SIG-M5 (cell line): ENCODE measurements at regions not wholly inside any gene's neighbourhood (a gene's known extent, or its start where the extent isn't known, plus 50 kb on each side); places are given as distances from the start of the nearest gene placed in this dataset.

Source experiments
- DNase-seq: peaks from one replicate; lab custom pipeline; 2025; lab: John Stamatoyannopoulos, UW

- no peak for DNase-seq
Observed at GRCh38 chr3:23664459-23664858, 141.3 kb upstream of the UBE2E1 start.

- no peak for DNase-seq
Observed at GRCh38 chr3:23665741-23666140, 140.0 kb upstream of the UBE2E1 start.

DNA sequence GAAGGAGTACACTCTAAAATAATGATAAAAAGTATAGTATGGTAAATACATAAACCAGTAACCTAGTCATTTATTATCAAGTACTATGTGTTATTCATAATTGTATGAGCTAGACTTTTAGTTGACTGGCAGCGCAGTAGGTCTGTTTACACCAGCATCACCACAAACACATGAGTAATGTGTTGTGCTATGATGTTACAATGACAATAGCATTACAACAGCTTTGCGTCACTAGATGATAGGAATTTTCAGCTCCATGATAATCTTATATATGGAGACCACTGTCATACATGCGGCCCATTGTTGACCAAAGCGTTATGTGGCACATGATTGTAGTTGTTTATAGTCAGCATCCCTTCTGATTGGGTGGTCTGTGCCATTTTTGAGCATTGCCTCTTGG lies 138.9 kb upstream of the UBE2E1 start:
- DNase-seq, result no peak

- DNase-seq, result no peak
Observed at GRCh38 chr3:23667536-23668429, 138.0 kb upstream of the UBE2E1 start.

- no peak for DNase-seq
Observed at GRCh38 chr3:23668430-23668904, 137.3 kb upstream of the UBE2E1 start.

GRCh38 chr3:23669541-23670255 lies 136.1 kb upstream of the UBE2E1 start:
- DNase-seq, result no peak

DNA sequence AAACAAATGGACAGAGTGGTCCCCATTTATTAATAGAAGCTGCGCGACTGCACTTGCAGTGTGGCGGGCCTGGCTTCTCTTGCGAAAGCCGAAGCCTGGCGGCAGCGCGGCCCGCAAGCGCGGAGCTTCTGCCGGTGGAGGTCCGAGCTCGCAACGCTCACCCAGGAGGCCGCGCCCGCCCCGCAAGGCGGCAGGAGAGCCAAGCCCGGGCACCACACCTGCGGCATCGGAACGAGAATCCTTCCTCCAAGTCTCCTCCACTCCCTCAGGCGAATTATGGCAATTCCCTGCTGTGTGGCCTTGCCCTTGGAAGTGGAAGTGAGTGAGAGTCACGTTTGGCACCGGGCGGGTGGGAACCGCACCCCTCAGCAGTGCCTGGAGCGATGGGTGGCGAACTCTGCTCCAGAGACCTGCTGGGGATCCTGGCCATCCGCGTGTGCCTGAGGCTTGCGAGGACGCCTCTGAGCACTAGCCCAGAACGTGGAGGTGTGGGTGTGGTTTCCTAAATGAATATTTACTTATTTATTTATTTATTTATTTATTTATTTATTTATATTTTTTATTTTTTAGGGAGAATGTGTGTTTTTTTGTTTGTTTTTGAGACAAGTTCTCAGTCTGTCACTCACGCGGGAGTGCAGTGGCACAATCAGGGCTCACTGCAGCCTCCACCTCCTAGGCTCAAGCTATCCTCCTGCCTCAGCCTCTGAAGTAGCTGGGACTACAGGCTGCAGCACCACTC lies 133.7 kb upstream of the UBE2E1 start:
- no peak for DNase-seq

- DNase-seq, result no peak
Observed at GRCh38 chr3:23672628-23673027, 133.1 kb upstream of the UBE2E1 start.

DNA sequence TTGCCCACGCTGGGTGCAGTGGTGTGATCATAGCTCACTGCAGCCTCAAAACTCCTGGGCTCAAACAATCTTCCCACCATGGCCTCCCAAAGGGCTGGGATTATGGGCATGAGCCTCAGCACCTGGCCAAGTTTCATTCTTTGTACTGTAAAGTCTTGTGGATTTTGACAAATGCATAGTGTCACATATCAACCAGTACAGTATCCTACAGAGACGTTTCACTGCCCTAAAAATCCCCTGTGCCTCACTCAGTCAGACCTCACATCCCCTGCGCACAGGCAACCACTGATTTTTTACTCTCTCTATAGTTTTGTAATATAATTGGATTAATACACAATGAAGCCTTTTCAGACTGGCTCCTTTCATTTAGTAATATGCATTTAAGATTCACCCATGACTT lies 130.7 kb upstream of the UBE2E1 start:
- DNase-seq, result no peak

GRCh38 chr3:23676093-23676492 lies 129.7 kb upstream of the UBE2E1 start:
- DNase-seq, result no peak

DNA sequence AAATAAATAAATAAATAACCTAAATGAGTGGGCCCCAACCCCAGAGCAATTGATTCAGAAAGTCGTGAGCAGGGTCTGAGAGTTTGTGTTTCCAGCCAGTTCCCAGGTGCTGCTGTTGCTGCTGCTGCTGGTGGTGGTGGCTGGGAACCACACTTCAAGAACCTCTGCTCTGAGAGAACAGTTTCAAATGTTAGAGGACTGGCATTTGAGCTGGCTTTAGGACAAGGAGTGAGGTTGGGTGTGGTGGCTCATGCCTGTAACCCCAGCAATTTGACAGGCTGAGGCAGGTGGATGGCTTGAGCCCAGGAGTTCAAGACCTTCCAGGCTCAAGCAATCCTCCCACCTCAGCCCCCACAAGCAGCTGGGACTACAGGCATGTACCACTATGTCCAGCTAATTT lies 123.1 kb upstream of the UBE2E1 start:
- DNase-seq, result no peak

DNA sequence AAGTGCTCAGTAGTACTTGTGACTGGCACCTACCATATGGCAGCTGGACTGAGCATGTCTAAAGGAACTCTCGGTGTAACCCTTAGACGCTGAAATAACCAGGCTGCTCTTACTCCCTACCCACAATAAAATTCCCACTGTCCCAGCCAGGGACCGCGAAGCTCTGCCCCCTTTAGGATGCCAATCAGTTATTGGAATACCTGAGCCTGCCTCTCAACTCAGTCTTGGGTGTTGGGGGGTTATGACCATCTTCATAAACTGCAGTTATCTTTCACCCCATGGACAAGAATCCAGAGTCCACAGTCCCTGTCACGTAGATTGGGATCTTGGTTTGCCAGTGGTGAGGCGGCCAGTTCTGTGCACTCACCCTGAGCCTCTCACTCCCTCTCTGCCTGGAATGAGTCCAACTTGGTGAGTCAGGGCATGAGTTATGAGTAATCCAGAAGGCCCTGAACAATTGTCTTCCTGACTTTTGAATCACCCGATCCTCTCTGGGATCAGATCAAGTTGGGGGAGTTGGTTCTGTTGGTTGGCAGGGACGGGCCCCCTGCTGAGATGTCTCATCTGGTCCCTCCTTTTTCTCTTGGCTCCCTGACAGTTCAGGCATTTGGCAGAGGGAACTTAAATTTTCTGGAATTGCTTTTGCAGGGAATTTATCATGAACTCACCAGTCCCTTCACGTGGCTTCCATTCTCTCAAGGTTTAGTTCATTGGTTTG lies 120.1 kb upstream of the UBE2E1 start:
- no peak for DNase-seq

- no peak for DNase-seq
Observed at GRCh38 chr3:23686519-23686918, 119.2 kb upstream of the UBE2E1 start.

DNA sequence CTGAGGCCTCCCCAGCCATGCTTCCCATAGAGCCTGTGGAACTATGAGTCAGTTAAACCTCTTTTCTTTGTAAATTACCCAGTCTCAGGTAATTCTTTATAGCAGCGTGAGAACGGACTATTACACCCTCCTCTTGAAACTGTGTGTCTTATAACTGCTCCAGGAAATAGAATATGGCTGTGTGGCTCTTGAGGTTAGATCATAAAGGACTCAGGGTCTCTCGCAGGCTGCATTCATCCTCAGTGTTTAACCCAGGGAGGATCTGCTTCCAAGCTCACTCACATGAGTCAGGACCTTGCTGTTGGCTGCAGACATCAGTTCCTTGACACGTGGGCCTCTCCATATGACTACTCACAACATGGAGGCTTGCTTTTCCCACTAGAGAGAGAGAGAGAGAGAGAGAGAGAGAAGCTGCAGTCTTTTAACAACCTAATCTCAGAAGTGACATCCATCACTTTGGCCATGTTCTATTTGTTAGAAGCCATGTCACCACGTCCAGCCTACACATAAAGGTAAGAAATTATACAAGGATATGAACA lies 114.3 kb upstream of the UBE2E1 start:
- no peak for DNase-seq

DNA sequence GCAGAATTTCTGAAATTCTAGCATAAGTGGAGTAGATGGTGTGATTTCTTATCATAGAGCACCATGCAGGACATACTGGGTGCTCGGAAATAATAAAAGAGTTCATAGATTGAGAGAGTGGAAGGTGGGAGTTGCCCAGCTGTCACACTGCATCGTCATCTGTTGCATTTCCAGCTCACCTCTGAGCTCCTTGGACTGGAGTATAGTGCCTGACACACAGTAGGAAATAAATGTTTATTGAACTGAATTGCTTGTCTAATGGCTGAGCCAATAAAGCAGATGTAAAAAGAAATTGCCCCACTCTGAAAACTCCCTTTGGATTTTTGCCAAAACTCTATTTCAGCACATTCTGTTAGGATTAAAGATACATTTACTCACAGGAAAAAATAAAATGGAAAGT lies 108.9 kb upstream of the UBE2E1 start:
- no peak for DNase-seq

GRCh38 chr3:23697416-23697815 lies 108.3 kb upstream of the UBE2E1 start:
- no peak for DNase-seq

DNA sequence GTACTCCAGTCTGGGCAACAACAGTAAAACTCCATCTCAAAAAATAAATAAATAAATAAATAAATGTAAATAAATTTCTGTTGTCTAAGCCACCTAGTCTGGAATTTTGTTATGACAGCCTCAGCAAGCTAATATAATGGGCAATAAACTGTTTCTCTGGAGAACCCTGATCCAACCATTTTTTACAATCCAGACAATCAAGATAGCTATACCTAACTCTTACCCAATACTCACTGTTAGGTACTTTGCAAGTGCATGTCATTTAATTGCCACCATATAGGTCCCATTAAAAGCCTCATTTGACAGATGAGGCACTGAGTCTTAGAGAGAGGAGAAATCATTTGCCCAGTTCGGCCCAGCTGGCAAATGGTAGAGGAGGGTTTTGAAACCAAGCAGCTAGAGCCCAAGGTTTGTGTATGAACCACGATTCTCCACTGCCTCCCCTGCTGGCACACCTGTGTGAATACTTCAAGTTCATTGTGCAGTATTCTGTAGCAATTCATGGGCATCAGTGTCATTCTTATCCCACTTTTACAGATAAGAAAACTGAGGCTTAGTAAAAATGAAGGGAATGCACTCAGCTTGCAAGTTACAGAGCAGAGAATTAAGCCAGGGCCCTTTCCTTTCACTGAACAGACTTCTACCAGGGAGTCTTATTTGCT lies 107.0 kb upstream of the UBE2E1 start:
- no peak for DNase-seq

DNA sequence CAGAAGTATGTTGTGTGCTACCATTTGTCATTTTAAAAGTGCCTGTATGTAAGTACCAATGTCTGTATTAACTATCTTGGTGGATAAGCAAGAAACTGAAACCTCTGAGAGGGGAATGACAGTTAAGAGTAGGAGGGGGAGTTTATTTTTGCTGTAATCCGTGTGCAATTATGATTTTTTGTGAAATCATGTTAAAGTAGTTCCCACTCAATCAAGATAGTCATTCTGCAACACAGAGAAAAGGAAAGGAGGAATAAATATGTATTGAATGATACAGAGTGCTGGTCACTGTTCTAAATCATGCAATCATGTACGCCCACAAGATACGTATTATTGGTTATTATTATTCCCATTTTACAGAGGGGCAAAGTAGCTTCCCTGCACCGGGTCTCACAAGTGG lies 105.1 kb upstream of the UBE2E1 start:
- no peak for DNase-seq

DNA sequence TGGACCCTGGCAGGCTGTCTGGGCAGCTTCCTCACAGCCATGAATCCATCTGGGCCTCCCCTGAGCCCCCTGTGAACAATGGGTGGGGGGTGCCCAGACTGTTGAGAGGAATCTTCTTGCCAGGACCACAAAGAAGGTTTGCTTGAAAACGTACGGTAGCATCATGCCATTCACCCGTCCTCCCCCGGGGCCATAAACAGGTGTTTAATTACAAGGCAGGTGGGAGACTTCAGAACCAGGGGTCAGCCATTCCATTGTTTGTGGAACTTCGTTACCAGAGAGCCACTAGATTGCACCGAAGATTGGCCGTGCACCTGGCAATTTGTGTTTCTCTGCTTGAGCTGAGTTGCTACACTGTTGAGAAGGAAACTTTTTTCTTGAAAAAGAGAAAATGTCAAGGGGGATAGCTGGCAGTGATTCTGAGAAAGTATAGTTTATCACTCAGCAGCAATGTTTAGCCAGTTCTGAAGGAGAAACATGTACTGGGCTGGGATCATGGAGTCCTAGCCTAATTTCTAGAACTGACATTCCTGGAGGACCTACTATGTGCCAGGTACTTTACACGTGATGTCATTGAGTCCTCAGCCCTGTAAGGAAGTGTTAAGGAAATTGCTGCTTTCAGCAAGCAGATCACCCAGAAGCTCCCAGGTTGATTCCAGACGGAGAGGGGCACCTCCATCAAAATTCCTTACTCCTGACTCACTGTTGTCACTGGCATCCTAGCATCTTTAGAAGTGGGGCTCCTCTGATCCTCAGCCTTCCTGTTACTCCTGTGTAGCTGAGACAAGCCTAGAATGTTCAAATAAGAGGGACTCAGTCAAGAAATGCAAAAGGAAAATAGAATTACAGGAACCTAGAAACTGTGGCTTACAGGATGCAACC lies 103.8 kb upstream of the UBE2E1 start:
- no peak for DNase-seq

DNA sequence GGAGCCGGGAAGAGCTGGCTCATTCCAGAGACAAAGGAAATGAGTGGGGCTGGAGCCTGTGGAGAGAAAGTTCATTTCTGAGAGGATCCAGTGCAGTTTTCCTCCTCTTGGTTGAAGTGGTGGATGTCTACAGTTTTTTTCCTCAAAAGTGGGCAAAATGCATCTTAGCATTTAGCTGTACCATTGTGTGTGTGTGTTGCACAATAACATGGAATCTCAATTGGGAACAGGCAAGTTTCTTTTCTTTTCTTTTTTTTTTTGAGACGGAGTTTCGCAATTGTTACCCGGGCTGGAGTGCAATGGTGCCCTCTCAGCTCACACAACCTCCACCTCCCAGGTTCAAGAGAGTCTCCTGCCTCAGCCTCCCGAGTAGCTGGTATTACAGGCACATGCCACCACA lies 101.5 kb upstream of the UBE2E1 start:
- no peak for DNase-seq
